K562 (cell line): ENCODE measurements at regions not wholly inside any gene's neighbourhood (a gene's known extent, or its start where the extent isn't known, plus 50 kb on each side); places are given as distances from the start of the nearest gene placed in this dataset.

Experiments
- ELF1 ChIP-seq: fragments of 200-800 bp; sonication (Bioruptor generic); IDR thresholded peaks from 2 replicates; pipeline ENCODE4 v1.6.1; 2016; ENCODE audit warnings: missing genetic modification characterization, missing compliant biosample characterization
- ELF2 ChIP-seq: fragments of 250-450 bp; sonication (Bioruptor Pico); IDR thresholded peaks from 2 replicates; pipeline ENCODE4 v1.5.0; 2021; ENCODE audit warnings: mild to moderate bottlenecking
- FOXK2 ChIP-seq, 2 experiments: fragments of 450-650 bp; IDR thresholded peaks in 1 of 2; conservative IDR thresholded peaks in 1 of 2; 2 replicates each; pipeline ENCODE4 v1.6.1; 2016; ENCODE audit warnings: low read depth in 2 of 2, mild to moderate bottlenecking in 1 of 2
- JUN ChIP-seq, 2 experiments: sonication (generic) in 1 of 2; formaldehyde crosslinking in 1 of 2; IDR thresholded peaks; 2 replicates each; pipeline versions ENCODE4 v1.6.1 to v1.8.0; 2012 to 2022; ENCODE audit warnings: borderline replicate concordance in 2 of 2, mild to moderate bottlenecking in 2 of 2, improper control_type of control experiment in 1 of 2, low read depth in 1 of 2, low read length in 1 of 2, missing genetic modification reagents in 1 of 2
- ZNF407 ChIP-seq: fragments of 450-650 bp; IDR thresholded peaks from 2 replicates; pipeline ENCODE4 v1.6.1; 2016; ENCODE audit warnings: low read depth

GRCh38 chr10:125479059-125479458, 203.9 kb downstream of the TEX36 start (continued):
- no peak for TF ChIP-seq ZNF407
- TF ChIP-seq FOXK2 (conservative IDR thresholded peaks at IDR 0.05 in 1 of 2, IDR thresholded peaks at IDR 0.05 in 1 of 2; ENCODE audit: low read depth in 2 of 2): no peak
- TF ChIP-seq ELF2 (CRISPR knock-in tag): no peak
- no peak for TF ChIP-seq JUN (IDR thresholded peaks at IDR 0.05; ENCODE audit: borderline replicate concordance, low read depth, low read length)
- TF ChIP-seq JUN (CRISPR knock-in tag; IDR thresholded peaks at IDR 0.05; ENCODE audit: borderline replicate concordance): no peak
- TF ChIP-seq ELF1 (tag): no peak
